Kidney epithelial cell (primary cell): ENCODE measurements at regions not wholly inside any gene's neighbourhood (a gene's known extent, or its start where the extent isn't known, plus 50 kb on each side); places are given as distances from the start of the nearest gene placed in this dataset.
"Not testable (repeated sequence)": the region's sequence is repeated elsewhere in the genome, so short reads cannot be mapped to it uniquely, and the experiment has no call there.

Experiments used
- DNase-seq: peaks from one replicate; pipeline ENCODE4 v3.0.0-alpha.2; 2010; ENCODE audit warnings: low read depth
- H3K27me3 ChIP-seq: 2 replicates; pipeline ENCODE4 v1.6.0; 2011; ENCODE audit warnings: low read length; ENCODE audit not compliant: control insufficient read depth, insufficient read depth
- H3K36me3 ChIP-seq: 2 replicates; pipeline ENCODE4 v1.5.1; 2011; ENCODE audit warnings: low read length; ENCODE audit not compliant: control insufficient read depth, insufficient read depth
- H3K4me3 ChIP-seq: 2 replicates; pipeline ENCODE4 v1.5.1; 2011; ENCODE audit warnings: low read depth, mild to moderate bottlenecking, control low read depth, low read length
- TF ChIP-seq, protein P1 (sequence below): IDR thresholded peaks from 2 replicates; pipeline ENCODE4 v1.5.1; 2011; ENCODE audit warnings: mild to moderate bottlenecking, moderate library complexity, low read length, control low read depth, inconsistent platforms; ENCODE audit not compliant: insufficient read depth, poor library complexity, severe bottlenecking

DNA sequence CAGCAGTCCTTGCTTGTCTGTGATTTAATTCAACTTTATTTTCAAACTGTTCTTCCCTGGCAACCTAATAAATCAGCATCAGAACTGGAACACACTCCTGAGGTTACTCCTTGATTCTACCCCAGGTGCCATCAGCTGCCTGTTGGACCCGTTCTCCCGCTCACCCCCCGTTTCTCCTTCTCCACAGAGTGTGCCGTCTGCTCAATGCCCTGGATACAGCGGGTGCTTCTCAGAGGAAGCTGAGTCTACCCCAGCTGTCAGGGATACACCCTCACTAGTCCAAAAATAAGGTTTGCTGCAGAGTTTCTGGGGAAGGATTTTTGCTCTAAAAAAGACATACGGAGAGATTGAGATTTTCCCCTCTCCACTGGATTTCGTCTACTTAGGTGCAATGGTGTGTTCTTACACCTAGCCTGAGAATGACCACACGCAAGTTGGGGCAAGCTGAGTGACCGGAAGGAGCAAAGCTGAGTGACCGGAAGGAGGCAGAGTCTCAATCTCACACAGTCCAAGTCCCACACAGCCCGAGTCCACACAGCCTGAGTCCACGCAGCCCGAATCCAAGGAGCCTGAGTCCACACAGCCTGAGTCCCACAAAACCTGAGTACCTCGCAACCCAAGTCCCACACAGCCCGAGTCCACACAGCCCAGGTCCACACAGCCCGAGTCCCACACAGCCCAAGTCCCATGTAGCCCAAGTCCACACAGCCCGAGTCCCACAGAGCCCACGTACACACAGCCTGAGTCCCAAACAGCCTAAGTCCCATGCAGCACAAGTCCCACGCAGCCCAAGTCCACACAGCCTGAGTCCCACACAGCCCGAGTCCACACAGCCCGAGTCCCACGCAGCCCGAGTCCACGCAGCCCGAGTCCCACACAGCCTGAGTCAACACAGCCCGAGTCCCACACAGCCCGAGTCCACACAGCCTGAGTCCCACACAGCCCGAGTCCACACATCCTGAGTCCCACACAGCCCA is 58.6 kb upstream of the DACT2 start:
- no peak for DNase-seq
- no peaks in the 10 kb centered on the region for H3K27me3 ChIP-seq
- no peaks in the 10 kb centered on the region for H3K36me3 ChIP-seq
- TF ChIP-seq, protein P1, sequence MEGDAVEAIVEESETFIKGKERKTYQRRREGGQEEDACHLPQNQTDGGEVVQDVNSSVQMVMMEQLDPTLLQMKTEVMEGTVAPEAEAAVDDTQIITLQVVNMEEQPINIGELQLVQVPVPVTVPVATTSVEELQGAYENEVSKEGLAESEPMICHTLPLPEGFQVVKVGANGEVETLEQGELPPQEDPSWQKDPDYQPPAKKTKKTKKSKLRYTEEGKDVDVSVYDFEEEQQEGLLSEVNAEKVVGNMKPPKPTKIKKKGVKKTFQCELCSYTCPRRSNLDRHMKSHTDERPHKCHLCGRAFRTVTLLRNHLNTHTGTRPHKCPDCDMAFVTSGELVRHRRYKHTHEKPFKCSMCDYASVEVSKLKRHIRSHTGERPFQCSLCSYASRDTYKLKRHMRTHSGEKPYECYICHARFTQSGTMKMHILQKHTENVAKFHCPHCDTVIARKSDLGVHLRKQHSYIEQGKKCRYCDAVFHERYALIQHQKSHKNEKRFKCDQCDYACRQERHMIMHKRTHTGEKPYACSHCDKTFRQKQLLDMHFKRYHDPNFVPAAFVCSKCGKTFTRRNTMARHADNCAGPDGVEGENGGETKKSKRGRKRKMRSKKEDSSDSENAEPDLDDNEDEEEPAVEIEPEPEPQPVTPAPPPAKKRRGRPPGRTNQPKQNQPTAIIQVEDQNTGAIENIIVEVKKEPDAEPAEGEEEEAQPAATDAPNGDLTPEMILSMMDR: no peak
- H3K4me3 ChIP-seq: no peak overlapping the region

DNA sequence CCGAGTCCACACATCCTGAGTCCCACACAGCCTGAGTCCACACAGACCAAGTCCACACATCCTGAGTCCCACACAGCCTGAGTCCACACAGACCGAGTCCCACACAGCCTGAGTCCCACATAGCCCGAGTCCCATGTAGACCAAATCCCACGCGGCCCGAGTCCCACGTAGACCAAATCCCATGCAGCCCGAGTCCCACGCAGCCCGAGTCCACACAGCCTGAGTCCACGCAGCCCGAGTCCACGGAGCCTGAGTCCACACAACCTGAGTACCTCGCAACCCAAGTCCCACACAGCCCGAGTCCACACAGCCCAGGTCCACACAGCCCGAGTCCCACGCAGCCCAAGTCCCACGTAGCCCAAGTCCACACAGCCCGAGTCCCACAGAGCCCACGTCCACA is 60.0 kb upstream of the DACT2 start:
- not testable (repeated sequence) for H3K27me3 ChIP-seq, H3K36me3 ChIP-seq, H3K4me3 ChIP-seq, DNase-seq

DNA sequence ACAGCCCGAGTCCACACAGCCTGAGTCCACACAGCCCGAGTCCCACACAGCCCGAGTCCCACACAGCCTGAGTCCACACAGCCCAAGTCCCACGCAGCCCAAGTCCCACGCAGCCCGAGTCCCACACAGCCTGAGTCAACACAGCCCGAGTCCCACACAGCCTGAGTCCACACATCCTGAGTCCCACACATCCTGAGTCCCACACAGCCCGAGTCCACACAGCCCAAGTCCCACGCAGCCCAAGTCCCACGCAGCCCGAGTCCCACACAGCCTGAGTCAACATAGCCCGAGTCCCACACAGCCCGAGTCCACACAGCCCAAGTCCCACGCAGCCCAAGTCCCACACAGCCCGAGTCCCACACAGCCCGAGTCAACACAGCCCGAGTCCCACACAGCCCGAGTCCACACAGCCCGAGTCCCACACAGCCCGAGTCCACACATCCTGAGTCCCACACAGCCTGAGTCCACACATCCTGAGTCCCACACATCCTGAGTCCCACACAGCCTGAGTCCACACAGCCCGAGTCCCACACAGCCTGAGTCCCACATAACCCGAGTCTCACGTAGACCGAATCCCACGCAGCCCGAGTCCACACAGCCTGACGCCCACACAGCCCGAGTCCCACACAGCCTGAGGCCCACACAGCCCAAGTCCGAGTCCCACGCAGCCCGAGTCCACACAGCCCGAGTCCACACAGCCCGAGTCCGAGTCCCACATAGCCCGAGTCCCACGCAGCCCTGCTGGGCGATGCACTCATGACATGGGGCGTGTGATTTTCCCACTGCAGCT is 60.6 kb upstream of the SMOC2 start:
- not testable (repeated sequence) for H3K4me3 ChIP-seq, H3K27me3 ChIP-seq, H3K36me3 ChIP-seq, DNase-seq

DNA sequence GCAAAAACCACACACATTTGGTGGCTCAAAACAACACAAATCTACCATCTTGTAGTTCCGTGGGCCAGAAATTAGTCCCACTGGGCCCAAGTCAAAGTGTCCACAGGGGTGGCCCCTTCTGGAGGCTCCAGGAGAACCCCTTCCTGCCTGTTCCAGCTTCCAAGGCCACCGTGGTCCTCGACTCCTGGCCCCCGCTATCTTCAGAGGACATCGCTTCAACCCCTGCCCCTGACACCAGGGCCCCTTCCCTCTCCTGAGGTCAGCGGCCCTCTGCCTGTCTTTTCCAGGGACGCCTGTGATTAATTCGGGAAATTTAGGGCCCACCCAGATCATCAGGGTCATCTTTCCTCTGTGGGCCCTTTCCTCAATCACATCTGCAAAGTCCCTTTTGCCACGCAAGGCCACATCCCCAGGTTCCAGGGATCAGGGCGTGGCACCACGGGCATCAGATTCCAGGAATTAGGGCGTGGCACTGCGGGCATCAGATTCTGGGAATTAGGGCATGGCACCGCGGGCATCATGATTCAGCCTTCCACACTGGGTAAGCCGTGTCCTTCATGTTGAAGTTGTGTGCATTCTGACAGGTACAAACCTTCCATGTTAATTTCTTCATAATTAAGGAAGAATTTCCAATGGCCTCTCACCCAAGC is 59.9 kb upstream of the SMOC2 start:
- no peak for DNase-seq
- H3K4me3 ChIP-seq: no peak overlapping the region
- TF ChIP-seq, protein P1: no peak
- no peaks in the 10 kb centered on the region for H3K36me3 ChIP-seq
- no peaks in the 10 kb centered on the region for H3K27me3 ChIP-seq

DNA sequence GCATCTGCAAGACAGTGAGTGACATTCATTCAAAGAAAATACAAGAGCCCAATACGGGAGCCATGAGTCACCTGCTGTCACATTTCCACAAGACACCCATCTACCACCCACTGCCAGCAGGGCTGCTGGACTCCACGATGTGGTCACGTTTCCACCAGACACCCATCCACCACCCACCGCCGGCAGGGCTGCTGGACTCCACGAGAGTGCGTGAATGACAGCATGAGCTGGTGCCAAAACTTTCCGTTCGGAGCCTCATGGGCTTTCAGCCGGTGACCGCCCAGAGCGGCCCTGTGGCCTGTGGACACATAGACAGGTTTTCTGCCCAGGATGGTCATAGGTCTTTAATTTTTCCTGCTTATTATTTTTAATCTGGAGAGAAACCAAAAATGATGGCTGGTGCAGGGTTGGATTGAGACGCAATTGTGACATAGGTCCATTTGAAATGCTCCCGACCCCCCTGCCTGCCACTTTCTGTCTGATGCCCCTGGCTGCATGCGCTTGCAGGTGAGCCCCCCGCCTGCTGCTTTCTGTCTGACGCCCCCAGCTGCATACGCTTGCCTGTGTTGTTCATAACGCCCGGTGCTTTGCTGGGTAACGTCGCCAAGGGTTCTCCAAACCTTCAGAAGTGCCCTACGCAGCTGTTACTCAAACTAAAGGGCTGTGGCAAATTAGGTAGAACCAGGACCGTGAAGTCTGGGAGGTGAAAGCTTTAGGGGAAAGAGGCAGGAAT is 59.1 kb upstream of the SMOC2 start:
- Histone ChIP-seq H3K27me3 (no peaks in the 10 kb centered on the region), H3K4me3 (no peak overlapping the region), H3K36me3 (no peaks in the 10 kb centered on the region)
- TF ChIP-seq, protein P1: no peak
- DNase-seq: no peak

DNA sequence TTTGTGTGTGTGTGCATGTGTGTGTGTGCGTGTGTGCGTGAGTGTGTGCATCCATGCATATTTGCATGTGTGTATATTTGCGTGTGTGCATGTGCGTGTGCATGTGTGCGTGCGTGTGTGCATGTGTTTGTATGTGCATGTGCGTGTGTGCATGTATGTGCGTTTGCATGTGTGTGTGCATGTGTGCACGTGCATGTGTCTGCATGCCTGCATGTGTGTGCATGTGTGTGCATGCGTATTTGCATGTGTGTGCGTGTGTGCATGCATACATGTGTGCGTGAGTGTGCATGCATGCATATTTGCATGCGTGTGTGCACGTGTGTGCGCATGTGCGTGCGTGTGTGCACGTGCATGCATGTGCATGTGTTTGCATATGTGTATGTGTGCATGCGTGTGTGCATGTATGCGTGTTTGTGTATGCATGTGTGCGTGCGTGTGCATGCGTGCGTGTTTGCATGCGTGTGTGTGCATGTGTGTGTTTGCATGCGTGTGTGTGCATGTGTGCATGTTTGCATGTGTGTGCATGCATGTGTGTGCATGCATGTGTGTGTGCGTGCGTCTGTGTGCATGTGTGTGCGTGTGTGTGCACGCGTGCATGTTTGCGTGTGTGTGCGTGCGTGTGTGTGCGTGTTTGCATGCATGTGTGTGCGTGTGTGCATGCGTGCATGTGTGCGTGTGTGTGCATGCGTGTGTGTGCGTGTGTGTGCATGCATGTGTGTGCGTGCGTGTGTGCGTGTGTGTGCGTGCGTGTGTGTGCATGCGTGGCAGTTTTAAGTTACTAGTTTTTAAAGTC is 57.7 kb upstream of the SMOC2 start:
- H3K27me3 ChIP-seq: no peaks in the 10 kb centered on the region
- DNase-seq: no peak
- H3K36me3 ChIP-seq: no peaks in the 10 kb centered on the region
- H3K4me3 ChIP-seq: no peak overlapping the region
- TF ChIP-seq, protein P1: no peak
